ENCODE measurements at regions not wholly inside any gene's neighbourhood (a gene's known extent, or its start where the extent isn't known, plus 50 kb on each side); places are given as distances from the start of the nearest gene placed in this dataset.

GRCh38 chr13:34040863-34041262 is 222.9 kb downstream of the RFC3 start:
- DNase-seq (ENCODE audit: low spot score): no peak

- no peak for DNase-seq (ENCODE audit: low spot score)
These were observed 226.1 kb downstream of the RFC3 start for GRCh38 chr13:34044041-34044440.

- no peak for DNase-seq (ENCODE audit: low spot score)
These were observed 226.7 kb downstream of the RFC3 start for GRCh38 chr13:34044660-34045080.

- no peak for DNase-seq (ENCODE audit: low spot score)
These were observed 228.5 kb downstream of the RFC3 start for GRCh38 chr13:34046457-34046856.

DNA sequence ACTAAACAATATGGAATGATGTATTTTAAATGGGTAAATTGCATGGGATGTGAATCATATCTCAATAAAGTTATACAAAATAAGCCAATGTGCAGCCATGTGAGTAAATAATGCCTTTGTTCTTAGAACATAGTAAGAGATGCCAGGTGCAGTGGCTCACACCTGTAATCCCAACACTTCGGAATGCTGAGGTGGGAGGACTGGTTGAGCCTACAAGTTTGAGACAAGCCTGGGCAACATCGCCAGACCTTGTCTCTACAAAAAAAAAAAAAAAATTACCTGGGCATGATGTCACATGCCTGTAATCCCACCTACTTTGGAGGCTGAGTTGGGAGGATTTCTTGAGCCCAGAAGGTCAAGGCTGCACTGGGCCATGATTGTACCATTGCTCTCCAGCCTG is 230.7 kb downstream of the RFC3 start:
- no peak for DNase-seq (ENCODE audit: low spot score)

GRCh38 chr13:34056733-34057258 is 238.8 kb downstream of the RFC3 start:
- DNase-seq (ENCODE audit: low spot score): no peak

DNA sequence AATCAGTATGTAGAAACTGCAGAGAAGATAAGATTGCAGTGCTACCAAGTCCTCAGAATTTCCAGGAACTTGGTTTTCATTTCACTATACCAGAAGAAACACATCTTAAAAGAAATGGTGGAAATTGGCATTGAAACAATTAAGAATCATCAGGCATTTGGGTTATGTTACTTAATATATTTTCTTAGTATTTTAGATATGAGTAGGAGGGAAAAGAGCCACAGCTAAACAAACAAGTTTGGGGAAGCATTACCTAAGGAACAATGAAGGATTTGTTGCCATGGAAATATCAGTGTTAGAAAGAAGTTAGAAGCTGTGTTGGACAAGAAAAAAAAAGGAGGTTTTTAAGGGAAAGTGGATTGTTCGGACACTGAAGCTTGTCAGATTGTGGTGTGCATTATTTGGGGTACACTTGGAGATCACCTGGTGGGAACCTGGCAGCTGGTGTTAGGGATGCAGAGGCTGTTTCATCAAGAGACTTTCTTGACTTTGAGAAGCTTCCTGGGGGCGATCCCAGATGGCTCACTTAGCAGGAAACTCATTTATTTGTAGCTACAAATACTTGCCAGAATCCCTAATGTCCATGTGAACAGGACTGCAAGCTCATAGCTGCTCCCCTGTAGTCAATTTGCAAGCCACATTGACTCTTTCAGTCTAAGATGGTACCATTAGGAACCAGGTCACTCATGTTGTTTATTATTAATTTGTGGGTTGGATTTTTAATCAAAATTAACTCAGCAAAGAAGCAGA is 246.7 kb downstream of the RFC3 start:
- DNase-seq (ENCODE audit: low spot score): no peak

- no peak for DNase-seq (ENCODE audit: low spot score)
These were observed 248.0 kb downstream of the RFC3 start for GRCh38 chr13:34065928-34066327.

- DNase-seq (ENCODE audit: low spot score): no peak
These were observed 248.4 kb downstream of the RFC3 start for GRCh38 chr13:34066344-34066743.

GRCh38 chr13:34070006-34070405 is 252.1 kb downstream of the RFC3 start:
- DNase-seq (ENCODE audit: low spot score): no peak

DNA sequence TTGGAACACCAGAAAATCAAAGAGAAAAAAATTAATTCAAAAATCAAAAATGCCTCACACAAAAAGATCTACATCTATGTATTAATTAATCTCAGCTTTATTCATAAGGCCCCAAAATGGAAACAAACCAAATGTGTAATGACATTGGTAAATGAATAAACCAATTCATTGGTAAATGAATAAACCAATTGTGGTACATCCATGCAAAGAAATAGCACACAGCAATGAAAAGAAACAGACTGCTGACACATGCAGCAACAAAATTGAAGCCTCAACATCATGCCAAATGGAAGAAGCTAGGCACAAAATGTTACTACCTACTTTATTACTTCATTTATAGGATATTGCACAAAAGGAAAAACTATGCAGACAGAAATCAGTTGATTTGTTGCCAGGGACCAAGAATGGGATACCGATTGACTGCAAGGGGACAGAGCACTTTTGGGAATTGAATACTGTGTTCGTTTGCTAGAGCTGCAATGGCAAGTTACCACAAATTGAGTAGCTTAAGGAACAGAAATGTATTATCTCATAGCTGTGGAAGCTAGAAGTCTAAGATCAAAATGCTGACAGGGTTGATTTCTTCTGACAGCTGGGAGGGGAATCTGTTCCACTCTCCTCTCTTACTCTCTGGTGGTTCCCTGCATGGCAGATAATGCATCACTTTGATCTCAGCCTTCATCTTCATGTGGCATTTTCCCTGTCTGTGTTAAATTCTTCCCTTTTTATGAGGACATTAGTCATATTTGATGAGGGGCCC is 252.8 kb downstream of the RFC3 start:
- DNase-seq (ENCODE audit: low spot score): no peak

- DNase-seq (ENCODE audit: low spot score): no peak
These were observed 258.4 kb downstream of the RFC3 start for GRCh38 chr13:34076319-34076718.

GRCh38 chr13:34076943-34077703 is 259.2 kb downstream of the RFC3 start:
- no peak for DNase-seq (ENCODE audit: low spot score)

DNA sequence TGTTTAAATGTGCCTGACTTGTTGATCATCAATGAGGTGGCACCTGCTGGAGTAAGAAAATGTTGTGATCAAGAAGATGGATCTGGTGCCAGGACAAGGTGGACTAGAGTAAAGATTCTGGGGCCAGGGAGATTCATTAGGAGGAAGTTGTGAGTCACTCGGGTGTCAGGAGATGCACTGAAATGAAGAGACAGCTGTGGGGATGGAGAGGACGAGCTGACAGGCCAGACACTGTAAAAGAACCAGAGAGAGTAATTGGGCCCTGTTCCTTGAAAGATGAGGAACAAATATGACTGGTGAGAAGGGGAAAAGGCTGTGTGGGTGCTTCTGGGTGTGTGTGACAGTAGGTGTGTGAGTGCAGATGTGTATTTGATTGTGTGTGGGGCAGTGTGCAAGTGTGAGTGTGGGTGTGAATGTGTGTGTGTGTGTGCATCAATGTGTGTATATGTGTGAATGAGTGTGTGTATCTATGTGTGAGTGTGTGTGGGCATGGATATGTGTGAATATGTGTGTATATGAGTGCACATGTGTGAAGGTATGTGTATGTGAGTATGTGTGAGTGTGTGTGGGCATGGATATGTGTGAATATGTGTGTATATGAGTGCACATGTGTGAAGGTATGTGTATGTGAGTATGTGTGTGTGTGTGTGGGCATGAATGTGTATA is 260.5 kb downstream of the RFC3 start:
- no peak for DNase-seq (ENCODE audit: low spot score)

GRCh38 chr13:34085204-34085603 is 267.3 kb downstream of the RFC3 start:
- no peak for DNase-seq (ENCODE audit: low spot score)

DNA sequence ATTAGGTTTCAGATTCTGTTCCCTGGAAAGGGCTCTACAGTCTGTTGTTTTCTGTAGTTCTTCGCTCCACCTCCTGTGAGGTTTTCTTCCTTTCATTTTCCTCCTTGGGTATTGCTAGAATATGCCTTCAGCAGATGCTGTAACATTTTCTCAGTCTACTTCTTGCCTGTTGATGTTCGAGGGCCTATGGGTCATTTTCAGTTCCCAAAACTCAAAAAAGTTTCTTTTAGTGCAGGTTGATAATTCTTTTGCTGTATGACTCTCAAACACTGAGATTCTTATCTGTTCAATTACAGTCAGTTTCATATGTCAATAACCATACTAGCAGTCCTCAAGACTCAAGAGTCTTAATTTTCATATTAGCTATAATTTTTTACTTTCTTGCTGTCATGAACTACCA is 268.3 kb downstream of the RFC3 start:
- DNase-seq (ENCODE audit: low spot score): no peak

- no peak for DNase-seq (ENCODE audit: low spot score)
These were observed 269.8 kb downstream of the RFC3 start for GRCh38 chr13:34087791-34088190.

DNA sequence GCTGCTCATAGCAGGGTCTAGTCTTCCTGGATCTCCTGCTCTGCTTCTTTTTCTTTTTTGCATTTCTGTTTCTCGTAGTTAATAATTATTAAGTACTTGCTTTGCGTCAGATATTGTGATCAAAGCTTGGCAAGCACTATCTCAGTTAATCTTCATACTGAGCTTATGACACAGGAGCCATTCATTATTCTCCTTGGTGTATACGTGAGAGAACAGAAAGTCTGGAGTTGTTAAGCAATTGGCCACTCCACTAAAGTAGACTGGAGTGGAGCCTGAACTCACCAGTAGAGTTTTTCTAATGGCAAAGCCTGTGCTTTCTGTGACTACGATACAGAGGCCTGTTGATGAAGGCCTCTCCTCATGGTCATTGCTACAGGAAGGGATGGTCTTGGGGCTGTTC is 285.9 kb downstream of the RFC3 start:
- no peak for DNase-seq (ENCODE audit: low spot score)

DNA sequence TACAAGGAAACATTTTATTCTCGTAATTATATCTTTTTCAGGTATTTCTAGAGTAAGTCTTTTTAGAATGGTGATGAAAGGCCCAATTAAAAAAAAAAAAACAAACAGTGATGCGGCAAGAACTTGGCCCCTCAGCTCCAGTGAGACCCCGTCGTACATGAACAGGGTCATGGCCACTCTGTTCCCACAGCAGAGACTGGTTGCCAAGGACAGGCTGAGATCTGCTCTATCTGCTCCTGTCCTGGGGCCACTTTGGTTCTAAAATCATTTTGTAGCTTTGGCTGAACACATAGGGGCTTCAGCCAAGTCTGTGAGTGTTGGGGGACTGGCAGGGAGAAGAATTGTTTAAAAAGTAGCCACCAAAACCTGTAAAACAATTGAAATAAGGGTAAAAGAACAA is 286.9 kb downstream of the RFC3 start:
- DNase-seq (ENCODE audit: low spot score): no peak

- no peak for DNase-seq (ENCODE audit: low spot score)
These were observed 289.9 kb downstream of the RFC3 start for GRCh38 chr13:34107806-34108205.

- no peak for DNase-seq (ENCODE audit: low spot score)
These were observed 290.5 kb downstream of the RFC3 start for GRCh38 chr13:34108410-34108809.

GRCh38 chr13:34114581-34114980 is 296.6 kb downstream of the RFC3 start:
- DNase-seq (ENCODE audit: low spot score): no peak

Data from CD4-positive, alpha-beta T cell treated with Interleukin-15 for 4 hours (primary cell).